Mucosa of gallbladder (tissue), 1 donor: ENCODE measurements at regions not wholly inside any gene's neighbourhood (a gene's known extent, or its start where the extent isn't known, plus 50 kb on each side); places are given as distances from the start of the nearest gene placed in this dataset.

Source experiments
- DNase-seq: peaks from one replicate; pipeline ENCODE4 v3.0.0-alpha.2; 2020; ENCODE audit warnings: low spot score
- donor health status: DM: no; HTN: no; CAD: no.

DNA sequence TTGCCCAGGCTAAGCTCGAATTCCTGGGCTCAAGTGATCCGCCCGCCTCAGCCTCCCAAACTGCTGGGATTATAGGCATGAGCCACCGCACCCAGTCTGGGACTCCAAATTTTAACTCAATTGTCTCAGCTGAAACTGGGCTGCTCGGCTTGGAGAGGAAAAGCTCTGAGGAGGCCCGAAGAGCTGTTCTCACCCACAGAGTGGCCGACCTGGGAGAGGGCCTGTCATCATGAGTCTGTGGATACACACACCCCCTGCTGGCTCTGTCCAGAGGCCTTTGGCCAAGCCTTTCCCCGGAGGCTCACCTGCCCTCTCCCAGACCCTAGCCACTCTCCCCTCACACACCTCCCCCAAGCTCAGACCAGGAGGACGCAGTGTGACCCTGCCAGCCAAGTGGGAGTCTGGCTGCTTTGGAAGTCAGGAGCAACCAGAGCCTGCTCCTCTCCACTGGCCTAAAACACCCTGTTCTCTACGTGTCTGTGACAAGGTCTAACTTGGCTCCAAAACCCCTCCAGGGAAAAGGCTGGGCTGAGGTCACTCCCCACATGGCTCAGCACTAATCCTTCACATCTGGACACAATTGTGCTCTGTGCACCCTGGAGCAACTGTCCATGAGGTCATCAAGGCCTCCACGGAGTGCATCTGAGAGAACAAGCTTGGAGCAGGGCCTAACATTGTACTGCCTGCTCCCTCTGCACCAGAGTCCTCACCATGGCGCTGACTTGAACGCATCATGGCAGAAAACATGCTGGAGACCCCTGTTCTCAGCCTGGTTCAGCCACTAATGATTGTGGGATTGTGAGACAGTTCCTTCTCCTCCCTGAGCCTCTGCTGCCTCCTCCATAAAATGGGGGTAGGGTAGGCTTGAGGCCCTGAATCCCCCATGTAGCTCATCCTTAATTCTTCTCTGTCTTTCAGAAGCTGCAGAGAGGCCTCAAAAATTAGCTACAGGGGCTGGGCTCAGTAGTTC is 49.9 kb upstream of the RAB6C start:
- DNase-seq = no peak
